H9 (cell line): ENCODE measurements at regions not wholly inside any gene's neighbourhood (a gene's known extent, or its start where the extent isn't known, plus 50 kb on each side); places are given as distances from the start of the nearest gene placed in this dataset.

Source experiments
- DNase-seq: peaks from one replicate; pipeline ENCODE4 v3.0.0-alpha.2; 2017
- H2AFZ ChIP-seq: one replicate; pipeline ENCODE4 v1.6.1; 2013; ENCODE audit warnings: mild to moderate bottlenecking, low read length, control low read depth, moderate library complexity
- H2AK5ac ChIP-seq: 2 replicates; pipeline ENCODE4 v1.6.1; 2013; ENCODE audit warnings: low read length, control low read depth, mixed read lengths; ENCODE audit not compliant: insufficient read length
- H2BK120ac ChIP-seq: one replicate; pipeline ENCODE4 v1.6.1; 2013; ENCODE audit warnings: low read depth, mild to moderate bottlenecking, low read length, control low read depth, inconsistent platforms; ENCODE audit not compliant: poor library complexity, severe bottlenecking
- H2BK12ac ChIP-seq: 2 replicates; pipeline ENCODE4 v1.6.1; 2013; ENCODE audit warnings: low read length, control low read depth, mixed read lengths, low read depth; ENCODE audit not compliant: insufficient read length
- H2BK15ac ChIP-seq: 2 replicates; pipeline ENCODE4 v1.6.1; 2013; ENCODE audit warnings: low read depth, low read length, control low read depth
- H2BK20ac ChIP-seq: one replicate; pipeline ENCODE4 v1.6.1; 2013; ENCODE audit warnings: low read depth, mild to moderate bottlenecking, low read length, control low read depth, inconsistent platforms; ENCODE audit not compliant: poor library complexity, severe bottlenecking
- H2BK5ac ChIP-seq: 2 replicates; pipeline ENCODE4 v1.6.1; 2013; ENCODE audit warnings: low read length, control low read depth, mixed read lengths; ENCODE audit not compliant: insufficient read length
- H3K14ac ChIP-seq: 2 replicates; pipeline ENCODE4 v1.6.1; 2013; ENCODE audit warnings: low read length, control low read depth; ENCODE audit not compliant: insufficient read depth
- H3K18ac ChIP-seq: 2 replicates; pipeline ENCODE4 v1.6.1; 2013; ENCODE audit warnings: low read depth, mild to moderate bottlenecking, mixed read lengths, low read length, control low read depth; ENCODE audit not compliant: insufficient read length
- H3K23ac ChIP-seq: 2 replicates; pipeline ENCODE4 v1.6.1; 2013; ENCODE audit warnings: low read length, control low read depth, mixed read lengths, low read depth; ENCODE audit not compliant: insufficient read length
- H3K23me2 ChIP-seq: 2 replicates; pipeline ENCODE4 v1.6.1; 2013; ENCODE audit warnings: low read depth, mild to moderate bottlenecking, mixed read lengths, low read length, control low read depth; ENCODE audit not compliant: insufficient read length, poor library complexity, severe bottlenecking
- H3K27ac ChIP-seq: 2 replicates; pipeline ENCODE4 v1.5.1; 2013; ENCODE audit warnings: low read length, control low read depth, mixed read lengths, low read depth; ENCODE audit not compliant: insufficient read length
- H3K27me3 ChIP-seq: 2 replicates; pipeline ENCODE4 v1.6.1; 2013; ENCODE audit warnings: low read length, control low read depth, inconsistent platforms; ENCODE audit not compliant: insufficient read depth
- H3K4ac ChIP-seq: 2 replicates; pipeline ENCODE4 v1.6.1; 2013; ENCODE audit warnings: low read depth, mild to moderate bottlenecking, control low read depth, inconsistent platforms, low read length, moderate library complexity
- H3K4me1 ChIP-seq: 2 replicates; pipeline ENCODE4 v1.6.1; 2013; ENCODE audit warnings: low read length, control low read depth, inconsistent platforms; ENCODE audit not compliant: insufficient read depth
- H3K4me2 ChIP-seq: 2 replicates; pipeline ENCODE4 v1.6.1; 2013; ENCODE audit warnings: low read length, control low read depth, mixed read lengths; ENCODE audit not compliant: insufficient read length, insufficient read depth
- H3K56ac ChIP-seq: 2 replicates; pipeline ENCODE4 v1.6.1; 2013; ENCODE audit warnings: low read depth, mild to moderate bottlenecking, mixed read lengths, low read length, control low read depth; ENCODE audit not compliant: insufficient read length
- H3K79me1 ChIP-seq: 2 replicates; pipeline ENCODE4 v1.6.1; 2013; ENCODE audit warnings: low read depth, mild to moderate bottlenecking, moderate library complexity, low read length, control low read depth, inconsistent platforms; ENCODE audit not compliant: insufficient read depth, poor library complexity, severe bottlenecking
- H3K79me2 ChIP-seq: 2 replicates; pipeline ENCODE4 v1.6.1; 2013; ENCODE audit warnings: low read length, control low read depth, inconsistent platforms; ENCODE audit not compliant: insufficient read depth
- H3K9ac ChIP-seq: 2 replicates; pipeline ENCODE4 v1.6.1; 2013; ENCODE audit warnings: low read length, control low read depth, mixed read lengths; ENCODE audit not compliant: insufficient read length; ENCODE audit errors: extremely low read depth
- H3K9me3 ChIP-seq: one replicate; pipeline ENCODE4 v1.6.1; 2013; ENCODE audit warnings: low read depth, low read length, inconsistent platforms; ENCODE audit not compliant: control insufficient read depth
- H3T11ph ChIP-seq: one replicate; pipeline ENCODE4 v1.6.1; 2013; ENCODE audit warnings: mild to moderate bottlenecking, low read length, control low read depth, inconsistent platforms
- H4K20me1 ChIP-seq: one replicate; pipeline ENCODE4 v1.6.1; 2013; ENCODE audit not compliant: control insufficient read depth, insufficient read length, insufficient read depth
- H4K5ac ChIP-seq: 2 replicates; pipeline ENCODE4 v1.6.1; 2013; ENCODE audit warnings: low read depth, mild to moderate bottlenecking, mixed read lengths, low read length, control low read depth; ENCODE audit not compliant: insufficient read length
- H4K8ac ChIP-seq: replicated peaks from 2 replicates; pipeline ENCODE4 v1.6.1; 2013; ENCODE audit warnings: low read length, control low read depth, mixed read lengths, low read depth; ENCODE audit not compliant: insufficient read length
- H4K91ac ChIP-seq: 2 replicates; pipeline ENCODE4 v1.6.1; 2013; ENCODE audit warnings: low read depth, mild to moderate bottlenecking, moderate library complexity, mixed read lengths, low read length, control low read depth; ENCODE audit not compliant: insufficient read length
- H3K27ac Mint-ChIP-seq, 3 experiments: 2 replicates in 2 of 3; 3 replicates in 1 of 3; pipeline ENCODE4 v1.8.0; 2020 to 2021; ENCODE audit warnings: mixed read lengths in 3 of 3, mild to moderate bottlenecking in 1 of 3, moderate library complexity in 1 of 3
- H3K27me3 Mint-ChIP-seq: 2 replicates; pipeline ENCODE4 v1.8.0; 2021; ENCODE audit warnings: low read depth, mild to moderate bottlenecking, moderate library complexity, mixed read lengths
- H3K36me3 Mint-ChIP-seq, 3 experiments: 2 replicates in 2 of 3; 3 replicates in 1 of 3; pipeline ENCODE4 v1.8.0; 2020 to 2021; ENCODE audit warnings: low read depth in 3 of 3, mixed read lengths in 3 of 3; ENCODE audit not compliant: insufficient read depth in 1 of 3
- H3K4me1 Mint-ChIP-seq, 2 experiments: 2 replicates each; pipeline ENCODE4 v1.8.0; 2020; ENCODE audit warnings: mixed read lengths in 2 of 2
- H3K4me3 Mint-ChIP-seq, 2 experiments: 2 replicates in 1 of 2; 3 replicates in 1 of 2; pipeline ENCODE4 v1.8.0; 2020 to 2021; ENCODE audit warnings: mild to moderate bottlenecking in 2 of 2, mixed read lengths in 2 of 2, moderate library complexity in 1 of 2
- H3K9me3 Mint-ChIP-seq, 2 experiments: 2 replicates in 1 of 2; 3 replicates in 1 of 2; pipeline ENCODE4 v1.8.0; 2020; ENCODE audit warnings: mild to moderate bottlenecking in 2 of 2, mixed read lengths in 2 of 2, moderate library complexity in 1 of 2
- WGBS: extraction: QIAGEN DNeasy Blood & Tissue Kit; methylation state at CpG from one replicate; pipeline ENCODE4 v1.1.7; 2013; ENCODE audit warnings: missing lambda C conversion rate, low lambda C conversion rate, mixed read lengths; ENCODE audit not compliant: insufficient read length; ENCODE audit errors: extremely low coverage; 5-methylcytosine and 5-hydroxymethylcytosine counted together
- TF ChIP-seq, protein P1 (sequence below): fragments of 200-600 bp; sonication (generic); conservative IDR thresholded peaks from 3 replicates; pipeline ENCODE4 v1.8.0; 2021; ENCODE audit warnings: antibody characterized with exemption, mild to moderate bottlenecking

DNA sequence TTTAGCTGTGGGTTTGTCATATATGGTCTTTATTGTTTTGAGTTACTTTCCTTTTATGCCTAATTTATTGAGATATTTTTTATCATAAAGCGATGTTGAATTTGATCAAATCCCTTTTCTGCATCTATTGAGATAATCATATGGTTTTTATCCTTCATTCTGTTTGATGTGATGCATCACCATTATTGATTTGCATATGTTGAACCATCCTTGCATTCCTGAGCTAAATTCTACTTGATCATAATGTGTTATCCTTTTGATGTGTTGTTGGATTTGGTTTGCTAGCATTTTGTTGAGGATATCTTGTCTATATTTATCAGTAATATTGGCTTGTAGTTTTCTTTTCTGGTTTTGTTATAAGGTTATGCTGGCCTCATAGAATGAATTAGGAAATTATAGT lies 308.5 kb downstream of the ADCYAP1 start:
- H3K23ac ChIP-seq: no peak overlapping the region
- no peak for DNase-seq
- H3K14ac ChIP-seq: no peak overlapping the region
- H2BK15ac ChIP-seq: no peak overlapping the region
- no peak overlapping the region for H3K4me3 Mint-ChIP-seq
- whole genome bisulfite sequencing: no CpG with 5 or more reads among the region's 1 CpG
- H3K9me3 ChIP-seq: no peaks in the 10 kb centered on the region
- peaks cover 24 to 26% of the 10 kb centered on the region in 2 experiments for H3K4me1 Mint-ChIP-seq
- H3K4me1 ChIP-seq: no peaks in the 10 kb centered on the region
- no peaks in the 10 kb centered on the region for H3K79me2 ChIP-seq
- H2BK5ac ChIP-seq: no peak overlapping the region
- H3T11ph ChIP-seq: no peak overlapping the region
- TF ChIP-seq, protein P1, sequence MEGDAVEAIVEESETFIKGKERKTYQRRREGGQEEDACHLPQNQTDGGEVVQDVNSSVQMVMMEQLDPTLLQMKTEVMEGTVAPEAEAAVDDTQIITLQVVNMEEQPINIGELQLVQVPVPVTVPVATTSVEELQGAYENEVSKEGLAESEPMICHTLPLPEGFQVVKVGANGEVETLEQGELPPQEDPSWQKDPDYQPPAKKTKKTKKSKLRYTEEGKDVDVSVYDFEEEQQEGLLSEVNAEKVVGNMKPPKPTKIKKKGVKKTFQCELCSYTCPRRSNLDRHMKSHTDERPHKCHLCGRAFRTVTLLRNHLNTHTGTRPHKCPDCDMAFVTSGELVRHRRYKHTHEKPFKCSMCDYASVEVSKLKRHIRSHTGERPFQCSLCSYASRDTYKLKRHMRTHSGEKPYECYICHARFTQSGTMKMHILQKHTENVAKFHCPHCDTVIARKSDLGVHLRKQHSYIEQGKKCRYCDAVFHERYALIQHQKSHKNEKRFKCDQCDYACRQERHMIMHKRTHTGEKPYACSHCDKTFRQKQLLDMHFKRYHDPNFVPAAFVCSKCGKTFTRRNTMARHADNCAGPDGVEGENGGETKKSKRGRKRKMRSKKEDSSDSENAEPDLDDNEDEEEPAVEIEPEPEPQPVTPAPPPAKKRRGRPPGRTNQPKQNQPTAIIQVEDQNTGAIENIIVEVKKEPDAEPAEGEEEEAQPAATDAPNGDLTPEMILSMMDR: no peak
- H3K36me3 Mint-ChIP-seq: peaks cover 3 to 43% (median 10%) of the 10 kb centered on the region in 3 experiments
- H3K27me3 Mint-ChIP-seq: no peaks in the 10 kb centered on the region; the same call in 1 of the 2 replicates
- no peak overlapping the region for H2BK20ac ChIP-seq
- H2AFZ ChIP-seq: no peak overlapping the region
- no peak overlapping the region for H3K27ac ChIP-seq
- H3K23me2 ChIP-seq: no peaks in the 10 kb centered on the region
- no peaks in the 10 kb centered on the region for H3K27me3 ChIP-seq
- H2BK120ac ChIP-seq: no peak overlapping the region
- H3K18ac ChIP-seq: no peak overlapping the region
- H4K8ac ChIP-seq: no peak overlapping the region
- H3K56ac ChIP-seq: no peak overlapping the region
- no peak overlapping the region for H3K4ac ChIP-seq
- H4K91ac ChIP-seq: no peak overlapping the region
- H3K9me3 Mint-ChIP-seq: peaks cover 22 to 24% of the 10 kb centered on the region in 2 experiments; a peak in 4 of 5 replicates
- H4K20me1 ChIP-seq: no peaks in the 10 kb centered on the region
- no peak overlapping the region for H4K5ac ChIP-seq
- H2BK12ac ChIP-seq: no peak overlapping the region
- H3K4me2 ChIP-seq: no peak overlapping the region
- H3K27ac Mint-ChIP-seq: no peak overlapping the region
- no peak overlapping the region for H2AK5ac ChIP-seq
- H3K9ac ChIP-seq: no peak overlapping the region
- H3K79me1 ChIP-seq: no peaks in the 10 kb centered on the region
